HG03432 (cell line): ENCODE measurements at regions not wholly inside any gene's neighbourhood (a gene's known extent, or its start where the extent isn't known, plus 50 kb on each side); places are given as distances from the start of the nearest gene placed in this dataset.
A peak's percentile ranks its signal among the peaks of the same experiment; 100 is the strongest.
"Not testable (repeated sequence)": the region's sequence is repeated elsewhere in the genome, so short reads cannot be mapped to it uniquely, and the experiment has no call there.

ENCODE experiments used
- ATAC-seq: cut with Tn5 transposase; IDR thresholded peaks from one replicate; pipeline ENCODE4 v1.9.1; 2021; ENCODE audit warnings: mild to moderate bottlenecking, moderate library complexity; ENCODE audit not compliant: unreplicated experiment

DNA sequence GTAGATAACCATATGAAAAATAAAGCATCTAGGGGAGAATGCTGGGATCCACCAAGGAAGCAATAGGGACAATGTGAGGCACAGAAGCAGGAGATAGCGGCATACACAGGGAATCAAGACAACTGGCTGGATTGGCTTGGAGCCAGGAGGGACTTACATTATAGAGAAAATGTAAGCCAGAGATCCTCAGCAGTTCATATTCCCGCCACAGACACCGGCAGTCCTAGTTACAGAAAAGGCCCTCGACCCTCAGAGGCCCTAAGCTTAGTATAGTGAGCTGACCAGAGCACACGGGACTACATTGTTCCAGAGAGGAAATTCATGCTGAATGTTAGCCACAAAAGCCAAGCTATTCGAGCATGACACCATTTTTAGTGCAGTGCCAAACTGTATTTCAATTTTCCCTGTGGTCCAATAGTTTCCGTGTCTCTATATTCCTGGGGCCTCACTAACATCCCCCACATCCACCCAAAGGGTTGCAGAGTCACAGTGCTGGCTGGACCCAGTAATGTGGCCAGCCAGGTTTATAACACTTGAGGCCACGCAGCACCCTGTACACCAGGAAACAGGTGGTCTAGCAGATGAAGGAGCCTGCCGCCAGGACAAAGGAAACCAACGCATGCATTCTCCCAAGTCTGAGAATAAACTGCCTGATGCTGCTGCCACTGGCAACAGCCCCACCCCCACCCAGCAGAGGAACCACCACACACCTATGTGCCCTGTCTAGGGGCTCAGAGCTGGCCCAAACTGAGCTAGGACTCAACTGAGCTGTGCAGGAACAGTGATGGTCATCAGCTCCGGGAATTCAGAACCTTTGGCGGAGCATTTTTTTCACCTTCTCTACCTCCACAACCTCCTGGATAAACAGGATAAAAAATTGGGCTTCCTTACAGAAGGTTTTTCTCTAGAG, 693.2 kb upstream of the CHD1 start:
- no peak for ATAC-seq

DNA sequence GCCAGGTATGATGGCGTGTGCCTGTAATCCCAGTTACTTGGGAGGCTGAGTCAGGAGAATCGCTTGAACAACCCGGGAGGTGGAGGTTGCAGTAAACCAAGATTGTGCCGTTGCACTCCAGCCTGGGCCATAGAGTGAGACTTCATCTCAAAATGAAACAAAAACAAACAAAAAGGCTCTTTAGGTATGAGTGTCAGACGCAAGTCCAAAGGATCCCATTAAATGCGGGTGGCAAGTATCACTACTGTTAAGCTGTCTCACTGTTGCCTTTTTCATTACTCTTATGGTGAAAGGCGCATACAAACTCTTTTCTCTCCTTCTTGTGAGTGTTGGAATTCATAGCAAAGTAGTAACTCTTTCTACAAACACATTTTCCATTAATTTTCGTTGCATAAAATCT, 688.5 kb upstream of the CHD1 start:
- ATAC-seq: no peak

DNA sequence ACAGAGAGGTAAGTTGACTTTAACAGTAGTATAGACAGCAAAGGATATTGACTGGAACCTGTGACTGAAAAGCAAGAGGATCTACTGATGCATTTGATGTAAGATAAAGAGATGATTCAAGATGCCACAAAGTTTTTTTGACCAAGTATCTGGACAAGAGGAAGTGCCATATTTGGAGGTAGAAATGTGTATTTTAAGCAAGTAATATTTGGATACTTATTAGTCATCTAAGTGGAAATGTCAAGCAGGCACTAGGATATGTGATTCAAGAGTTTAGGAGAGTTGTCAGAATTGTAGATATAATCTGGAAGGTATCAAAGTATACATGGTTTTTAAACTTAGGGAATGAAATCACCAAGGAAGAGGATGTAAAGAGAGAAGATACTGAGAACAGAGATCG, 686.1 kb upstream of the CHD1 start:
- no peak for ATAC-seq

DNA sequence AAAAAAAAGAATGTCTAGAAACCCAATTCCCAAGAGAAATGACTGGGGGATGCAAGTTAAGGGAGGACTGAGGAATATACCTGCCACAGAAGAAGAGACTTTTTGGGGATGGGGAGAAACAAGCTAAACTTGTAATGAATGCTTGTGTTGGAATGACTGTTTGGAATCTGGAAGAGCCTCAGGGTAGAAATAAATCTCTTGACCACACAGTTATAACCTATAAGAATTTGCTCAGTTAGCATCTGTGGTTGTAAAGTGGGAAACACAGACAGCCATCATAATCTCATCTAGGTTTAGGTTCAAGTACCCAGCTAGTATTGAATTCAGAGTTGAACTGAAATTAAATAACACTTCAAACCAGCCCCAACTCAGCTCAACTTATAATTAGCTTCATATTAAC, 678.3 kb upstream of the CHD1 start:
- no peak for ATAC-seq

DNA sequence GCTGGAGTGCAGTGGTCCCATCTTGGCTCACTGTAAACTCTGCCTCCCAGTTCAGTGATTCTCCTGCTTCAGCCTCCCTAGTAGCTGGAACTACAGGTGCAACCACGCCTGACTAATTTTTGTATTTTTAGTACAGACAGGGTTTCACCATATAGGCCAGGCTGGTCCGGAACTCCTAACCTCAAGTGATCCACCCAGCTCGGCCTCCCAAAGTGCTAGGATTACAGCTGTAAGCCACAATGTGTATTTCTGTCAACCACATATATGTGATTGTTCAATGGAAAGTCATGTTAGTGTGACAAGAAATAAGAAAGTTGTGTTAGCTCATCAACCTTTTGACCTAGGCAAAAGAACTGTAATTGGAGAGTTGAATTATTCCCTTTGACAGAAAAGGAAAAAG, 677.1 kb upstream of the CHD1 start:
- no peak for ATAC-seq

DNA sequence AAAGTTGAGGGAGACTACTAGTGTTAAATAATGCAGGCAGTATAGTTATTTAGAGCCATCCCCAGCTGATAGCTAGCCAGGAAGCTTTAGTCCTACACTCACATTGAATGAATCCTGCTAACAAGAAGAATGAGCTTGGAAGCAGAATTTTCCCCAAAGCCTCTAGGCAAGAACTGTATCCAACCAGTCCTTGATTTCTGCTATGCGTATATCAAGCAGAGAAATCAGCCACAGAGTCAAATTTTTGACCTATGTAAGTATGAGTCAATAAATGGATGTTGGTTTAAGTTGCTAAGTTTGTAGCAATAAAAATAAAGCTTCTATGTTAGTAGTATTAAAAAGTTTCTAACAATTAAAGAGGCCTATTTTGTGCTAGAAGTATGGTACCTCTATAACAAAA, 672.1 kb upstream of the CHD1 start:
- ATAC-seq: no peak

DNA sequence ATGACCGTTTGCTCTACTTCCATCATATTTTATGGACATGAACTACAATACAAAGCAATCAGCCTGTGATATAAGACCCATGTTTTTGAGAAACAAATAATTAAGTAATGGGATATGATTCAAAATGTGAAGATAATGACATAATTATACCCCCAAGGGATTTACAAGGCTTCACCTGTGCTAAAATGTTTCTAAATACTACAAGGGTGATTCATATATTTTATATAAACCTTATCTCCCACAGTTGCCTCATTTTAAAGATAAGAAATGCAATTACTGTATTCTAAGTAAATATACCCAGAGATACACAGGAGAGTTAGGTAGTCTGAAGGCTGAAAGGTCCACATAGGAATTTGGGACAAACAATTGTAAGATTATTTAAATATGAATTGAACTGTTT, 662.0 kb upstream of the CHD1 start:
- ATAC-seq: no peak

DNA sequence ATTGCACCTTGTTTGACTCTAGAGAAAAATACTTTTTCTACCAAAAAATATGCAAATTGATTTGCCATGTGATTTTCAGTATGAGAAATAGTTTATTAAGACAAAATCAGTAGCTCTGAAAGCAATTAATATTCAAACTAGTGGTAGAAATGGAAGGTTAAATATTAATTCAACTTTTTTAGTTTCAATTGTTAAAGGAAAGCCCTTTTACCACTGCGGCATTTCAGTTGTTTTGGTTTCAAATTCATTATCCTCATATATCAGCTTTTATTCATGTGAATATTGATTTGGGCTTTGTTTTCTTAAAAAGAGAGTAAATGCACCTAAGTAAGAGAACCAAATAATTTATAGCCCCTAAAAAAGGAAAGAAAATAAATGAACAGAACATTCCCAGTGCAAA, 660.6 kb upstream of the CHD1 start:
- ATAC-seq: no peak

DNA sequence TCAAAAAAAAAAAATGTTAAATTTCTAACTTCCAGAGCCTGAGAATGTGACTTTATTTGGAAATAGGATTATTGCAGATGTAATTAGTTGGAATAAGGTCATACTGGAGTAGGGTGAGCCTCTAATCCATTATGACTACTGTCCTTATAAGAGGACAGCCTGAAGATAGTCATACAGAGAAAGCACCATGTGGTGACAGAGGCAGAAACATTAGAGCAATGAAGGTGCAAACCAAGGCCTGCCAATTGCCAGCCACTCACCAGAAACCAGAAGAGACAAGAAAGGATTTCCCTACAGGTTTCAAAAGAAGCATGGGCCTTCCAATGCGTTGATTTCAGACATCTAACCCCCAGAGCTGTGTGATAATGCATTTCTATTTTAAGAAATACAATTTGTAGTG, 659.2 kb upstream of the CHD1 start:
- ATAC-seq: peak; percentile 84

DNA sequence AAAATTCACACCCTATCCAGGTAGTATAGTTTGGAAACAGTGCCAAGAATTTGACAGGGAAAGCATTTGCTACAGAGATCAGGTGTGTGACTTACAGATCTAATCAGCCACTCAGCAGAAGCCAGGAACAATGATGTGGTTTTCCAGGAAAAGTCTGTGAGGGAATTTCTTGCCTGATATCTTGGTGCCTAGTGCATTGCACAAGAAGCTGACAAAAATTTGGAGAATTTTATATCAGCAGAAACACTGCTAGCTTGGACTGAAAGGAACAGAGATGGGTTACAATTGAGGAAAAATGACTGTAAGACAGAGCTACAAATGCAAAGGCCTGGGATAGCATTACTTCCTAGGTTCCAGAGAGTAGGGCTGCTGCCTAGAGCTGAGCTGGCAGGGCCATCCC, 658.1 kb upstream of the CHD1 start:
- no peak for ATAC-seq

DNA sequence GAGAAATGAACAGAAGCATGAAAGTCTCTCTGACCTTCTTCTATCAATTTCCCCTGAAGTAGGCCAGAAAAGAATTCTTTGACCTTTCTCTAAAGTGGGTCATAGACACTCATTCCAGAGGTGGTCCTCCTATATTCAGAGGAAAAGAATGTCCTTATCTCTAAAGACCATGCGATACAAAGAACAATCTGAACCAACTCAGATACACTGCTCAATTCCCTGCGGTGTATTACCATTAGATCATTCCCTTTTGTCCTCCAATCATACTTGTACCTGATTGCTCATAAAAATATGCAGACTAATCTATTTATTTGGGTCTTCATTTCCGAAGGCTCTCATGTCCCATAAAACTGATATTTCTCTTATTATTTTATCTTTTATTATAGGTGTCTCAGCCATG, 652.4 kb upstream of the CHD1 start:
- not testable (repeated sequence) for ATAC-seq

DNA sequence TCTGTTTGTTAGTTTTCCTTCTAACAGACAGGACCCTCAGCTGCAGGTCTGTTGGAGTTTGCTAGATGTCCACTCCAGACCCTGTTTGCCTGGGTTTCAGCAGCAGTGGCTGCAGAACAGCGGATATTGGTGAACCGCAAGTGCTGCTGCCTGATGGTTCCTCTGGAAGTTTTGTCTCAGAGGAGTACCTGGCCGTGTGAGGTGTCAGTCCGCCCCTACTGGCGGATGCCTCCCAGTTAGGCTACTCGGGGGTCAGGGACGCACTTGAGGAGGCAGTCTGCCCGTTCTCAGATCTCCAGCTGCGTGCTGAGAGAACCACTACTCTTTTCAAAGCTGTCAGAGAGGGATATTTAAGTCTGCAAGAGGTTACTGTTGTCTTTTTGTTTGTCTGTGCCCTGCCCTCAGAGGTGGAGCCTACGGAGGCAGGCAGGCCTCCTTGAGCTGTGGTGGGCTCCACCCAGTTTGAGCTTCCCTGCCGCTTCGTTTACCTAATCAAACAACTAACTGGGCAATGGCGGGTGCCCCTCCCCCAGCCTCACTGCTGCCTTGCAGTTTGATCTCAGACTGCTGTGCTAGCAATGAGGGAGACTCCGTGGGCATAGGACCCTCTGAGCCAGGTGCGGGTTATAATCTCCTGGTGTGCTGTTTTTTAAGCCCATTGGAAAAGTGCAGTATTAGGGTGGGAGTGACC, 634.3 kb upstream of the CHD1 start:
- not testable (repeated sequence) for ATAC-seq

DNA sequence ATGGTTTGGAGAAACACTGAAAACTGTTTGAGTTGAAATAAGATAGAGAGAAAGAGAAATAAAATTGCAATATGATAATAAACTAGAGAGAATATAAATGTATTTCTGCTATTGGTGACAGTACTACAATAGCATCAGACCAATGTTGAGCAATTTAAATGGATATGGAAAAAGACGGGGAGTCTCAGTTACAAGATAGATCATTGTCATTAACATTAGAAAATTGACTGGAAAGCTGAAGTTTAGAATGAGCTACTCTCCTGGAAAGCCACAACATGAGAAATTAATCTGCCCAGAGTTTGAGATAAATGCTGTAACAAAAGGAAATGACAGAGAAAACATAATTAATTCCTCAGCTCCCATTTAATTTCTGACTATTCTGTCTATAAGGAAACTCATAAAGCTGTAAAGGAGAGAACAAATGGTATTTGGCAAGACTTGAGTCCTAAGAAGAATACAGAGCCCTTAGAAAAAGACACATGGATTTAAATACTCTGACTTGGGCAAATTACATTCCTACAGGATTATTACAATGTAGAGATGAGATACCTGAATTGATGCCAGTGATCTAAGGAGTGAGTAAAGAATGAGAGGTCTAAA, 624.5 kb upstream of the CHD1 start:
- ATAC-seq: no peak

DNA sequence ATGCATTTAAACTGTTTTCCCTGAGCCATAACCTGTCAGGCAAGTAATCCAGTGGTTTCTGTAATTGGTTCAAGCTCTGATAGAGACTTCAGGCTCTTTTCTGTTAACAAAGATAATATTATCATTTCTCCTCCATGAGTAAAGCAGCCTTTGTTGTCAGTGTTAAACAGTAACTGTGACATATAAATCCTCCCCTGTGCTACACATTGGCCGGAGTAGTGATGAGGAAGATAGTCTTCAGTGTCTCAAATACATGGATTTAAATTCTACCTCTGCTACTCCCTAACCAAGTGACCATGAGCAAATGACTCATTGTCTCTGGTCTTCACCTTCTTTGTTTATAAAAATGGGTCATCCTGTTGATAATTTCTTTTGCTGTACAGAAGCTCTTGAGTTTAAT, 615.5 kb upstream of the CHD1 start:
- no peak for ATAC-seq

DNA sequence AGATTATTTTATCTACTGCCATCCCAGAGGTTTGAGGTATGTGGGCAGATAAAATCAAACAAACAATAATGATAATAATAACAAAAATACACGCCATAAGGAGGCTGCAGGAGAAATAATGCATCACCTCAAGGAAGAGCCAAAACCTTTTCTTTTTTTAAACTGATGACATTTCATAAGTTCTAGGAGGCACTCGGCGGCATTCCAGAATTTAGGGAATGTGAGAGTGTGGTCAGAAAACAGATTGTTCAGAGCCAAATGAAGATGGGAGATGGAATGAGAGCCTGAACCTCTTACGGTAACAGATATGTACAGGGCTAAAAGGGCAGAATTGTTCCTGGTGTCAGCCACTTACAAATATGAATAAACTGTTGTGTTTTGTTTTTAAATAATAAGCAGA, 615.0 kb upstream of the CHD1 start:
- no peak for ATAC-seq

DNA sequence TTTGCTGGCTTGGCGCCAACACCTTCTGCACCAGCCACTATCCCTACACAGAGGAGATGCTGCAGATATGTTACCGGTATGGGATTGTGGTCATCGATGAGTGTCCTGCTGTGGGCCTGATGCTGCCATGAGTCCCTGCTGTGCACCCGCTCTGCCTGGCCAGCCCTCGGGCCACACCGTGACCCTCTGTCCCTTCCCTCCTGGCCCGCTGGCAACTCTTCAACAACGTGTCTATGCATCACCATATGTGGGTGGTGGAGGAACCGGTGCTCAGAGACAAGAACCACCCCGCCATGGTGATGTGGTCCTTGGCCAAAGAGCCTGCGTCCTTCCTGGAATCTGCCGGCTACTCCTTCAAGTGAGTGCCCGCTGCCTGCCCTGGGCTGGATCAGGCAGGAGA, 605.4 kb upstream of the CHD1 start:
- ATAC-seq: not testable (repeated sequence)

DNA sequence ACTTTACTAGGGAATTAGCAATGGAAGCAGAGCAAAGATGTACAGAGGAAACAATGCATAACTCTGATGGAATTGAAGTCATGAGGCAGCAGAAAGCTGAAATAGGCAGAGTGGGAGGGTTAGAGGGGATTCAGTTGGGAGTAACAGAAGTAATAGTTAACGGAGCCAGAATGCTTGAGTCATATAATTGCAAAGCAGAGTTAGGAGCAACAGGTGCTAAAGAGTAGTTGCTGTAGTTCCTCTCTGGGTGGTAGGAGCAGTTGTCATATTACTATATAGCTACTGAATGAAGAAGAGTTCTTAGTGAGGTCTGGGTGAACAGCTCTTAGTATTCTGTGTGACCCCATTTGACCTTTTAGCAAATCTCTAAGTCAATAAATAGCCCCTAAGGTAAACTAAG, 592.9 kb upstream of the CHD1 start:
- not testable (repeated sequence) for ATAC-seq

DNA sequence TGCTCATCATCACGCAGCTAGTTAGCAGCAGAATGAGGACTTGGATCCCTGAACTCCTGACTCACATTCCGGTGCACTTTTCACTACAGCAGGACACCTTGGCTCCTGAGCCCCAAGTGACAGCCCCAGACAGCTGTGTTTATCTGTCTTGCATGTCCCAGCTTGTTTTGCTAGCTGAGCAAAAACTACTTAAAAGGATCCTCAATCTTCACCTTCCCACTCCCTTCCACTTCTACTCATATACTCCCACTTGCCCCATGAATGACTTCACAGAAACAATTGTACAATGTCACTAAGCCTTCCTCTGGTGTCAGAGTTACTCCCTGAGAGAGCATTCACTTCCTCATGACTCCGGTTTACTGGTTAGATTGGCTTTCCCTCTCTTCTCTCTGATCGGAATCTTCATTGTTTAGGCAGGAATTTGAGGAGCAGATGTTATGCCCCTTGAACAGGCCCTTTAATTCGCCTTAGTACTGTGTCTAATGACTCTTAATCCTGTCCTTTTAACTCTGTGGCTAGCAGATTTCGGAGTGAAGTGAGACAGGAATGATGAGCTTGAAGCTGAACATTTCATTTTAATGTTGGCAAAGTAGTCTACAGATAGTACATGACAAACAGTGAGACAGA, 587.2 kb upstream of the CHD1 start:
- not testable (repeated sequence) for ATAC-seq

DNA sequence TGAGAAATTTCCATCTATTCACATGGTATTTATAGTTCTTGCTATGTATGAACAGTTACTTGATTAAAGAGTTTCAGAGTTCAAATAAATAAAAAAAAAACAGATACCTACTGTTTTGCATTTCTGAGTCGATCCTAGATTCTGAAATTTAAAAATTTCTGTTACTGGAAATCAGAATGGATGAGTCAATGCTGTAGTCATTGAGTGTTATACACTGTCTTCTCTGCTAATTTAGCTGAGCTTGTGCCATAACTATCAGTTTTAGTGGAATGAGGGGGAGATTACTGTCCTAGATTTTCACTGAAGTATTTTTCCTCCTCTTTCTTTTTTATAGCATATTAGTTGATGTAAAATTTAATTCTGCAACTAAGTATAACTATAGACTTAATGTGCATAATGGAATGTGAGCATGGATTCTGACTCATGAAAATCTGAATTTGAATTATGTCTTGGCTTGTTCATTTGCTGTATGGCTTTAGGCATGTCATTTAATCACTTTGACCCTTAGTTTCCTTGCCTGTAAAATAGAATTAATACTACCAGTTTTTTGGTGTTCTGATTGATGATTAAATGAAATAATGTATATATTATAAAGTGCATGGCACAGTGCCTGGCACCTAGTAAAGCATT, 581.5 kb upstream of the CHD1 start:
- not testable (repeated sequence) for ATAC-seq

DNA sequence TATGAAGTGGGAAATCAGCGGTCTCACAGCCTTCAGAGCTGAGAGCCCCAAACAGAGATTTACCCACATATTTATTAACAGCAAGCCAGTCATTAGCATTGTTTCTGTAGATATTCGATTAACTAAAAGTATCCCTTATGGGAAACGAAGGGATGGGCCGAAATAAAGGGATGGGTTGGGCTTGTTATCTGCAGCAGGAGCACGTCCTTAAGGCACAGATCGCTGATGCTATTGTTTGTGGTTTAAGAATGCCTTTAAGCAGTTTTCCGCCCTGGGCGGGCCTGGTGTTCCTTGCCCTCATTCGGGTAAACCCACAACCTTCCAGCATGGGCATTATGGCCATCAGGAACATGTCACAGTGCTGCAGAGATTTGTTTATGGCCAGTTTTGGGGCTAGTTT, 580.3 kb upstream of the CHD1 start:
- not testable (repeated sequence) for ATAC-seq

DNA sequence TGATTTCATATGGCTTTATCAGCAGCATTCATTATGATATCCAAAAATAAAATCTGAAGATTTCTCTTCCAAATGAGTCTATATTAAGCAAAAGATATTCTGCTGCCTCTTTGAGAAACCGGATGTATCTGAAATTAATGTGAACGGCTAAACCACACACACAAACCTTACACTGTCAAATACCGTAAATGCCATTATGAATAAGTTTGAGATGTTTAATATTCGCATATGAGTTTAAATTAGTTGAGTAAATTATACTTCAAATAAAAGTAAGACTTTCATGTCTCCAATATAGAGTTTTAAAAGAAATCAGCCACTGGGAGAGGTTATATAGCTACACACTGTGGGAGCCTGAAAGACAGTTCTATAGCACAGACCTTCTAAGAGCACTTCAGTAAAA, 566.6 kb upstream of the CHD1 start:
- not testable (repeated sequence) for ATAC-seq
